Thymus (tissue), 11 donors: ENCODE measurements at regions not wholly inside any gene's neighbourhood (a gene's known extent, or its start where the extent isn't known, plus 50 kb on each side); places are given as distances from the start of the nearest gene placed in this dataset.

ENCODE experiments used
- DNase-seq, 9 donors: peaks; one replicate each; pipeline ENCODE4 v3.0.0-alpha.2; 2013; ENCODE audit warnings: low spot score in 9 of 9, low read depth in 6 of 9, missing footprints in 1 of 9
- H3K27ac ChIP-seq, 2 donors: one replicate each; pipeline ENCODE4 v1.5.1; 2013; ENCODE audit warnings: control low read depth in 1 of 2, low read depth in 1 of 2, low read length in 1 of 2, mild to moderate bottlenecking in 1 of 2, moderate library complexity in 1 of 2
- H3K27me3 ChIP-seq, 2 donors: one replicate each; pipeline ENCODE4 v1.5.1; 2013; ENCODE audit warnings: low read length in 1 of 2; ENCODE audit not compliant: control insufficient read depth in 2 of 2, insufficient read depth in 1 of 2
- H3K36me3 ChIP-seq, 2 donors: one replicate each; pipeline ENCODE4 v1.5.1; 2013; ENCODE audit warnings: low read length in 1 of 2, mild to moderate bottlenecking in 1 of 2, moderate library complexity in 1 of 2; ENCODE audit not compliant: control insufficient read depth in 2 of 2, insufficient read depth in 2 of 2
- H3K4me1 ChIP-seq, 2 donors: one replicate each; pipeline ENCODE4 v1.5.1; 2013; ENCODE audit warnings: low read length in 2 of 2; ENCODE audit not compliant: control insufficient read depth in 2 of 2, insufficient read depth in 2 of 2
- H3K4me3 ChIP-seq, 2 donors: one replicate each; pipeline ENCODE4 v1.5.1; 2013; ENCODE audit warnings: low read length in 2 of 2, control low read depth in 1 of 2, mild to moderate bottlenecking in 1 of 2
- H3K9me3 ChIP-seq, 2 donors: one replicate each; pipeline ENCODE4 v1.5.1; 2013; ENCODE audit warnings: low read length in 1 of 2, mild to moderate bottlenecking in 1 of 2; ENCODE audit not compliant: control insufficient read depth in 2 of 2, insufficient read depth in 1 of 2
- WGBS: extraction: QIAGEN DNeasy Blood & Tissue Kit; methylation state at CpG from one replicate; pipeline ENCODE4 v1.1.7; 2013; 5-methylcytosine and 5-hydroxymethylcytosine counted together
- donor health status: healthy.

DNA sequence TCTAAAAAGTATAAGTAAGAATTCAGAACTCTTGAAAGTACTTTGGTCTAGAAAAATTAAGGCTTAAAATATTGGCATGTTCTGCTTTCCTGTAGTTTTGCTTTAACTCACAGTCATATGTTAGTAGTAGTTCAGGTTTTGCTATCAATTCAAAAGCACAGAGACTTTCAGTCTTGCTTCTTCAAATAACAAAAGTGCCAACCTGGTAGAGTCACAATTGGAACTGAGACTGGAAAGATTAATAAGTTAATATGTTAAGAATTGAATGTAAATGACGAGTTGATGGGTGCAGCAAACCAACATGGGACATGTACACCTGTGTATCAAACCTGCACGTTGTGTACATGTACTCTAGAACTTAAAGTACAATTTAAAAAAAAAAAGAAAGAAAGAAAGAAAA, 822.3 kb downstream of the MTRR start:
- DNase-seq, result no peak
- 96% methylated on average over 2 of the region's 2 CpGs for WGBS

DNA sequence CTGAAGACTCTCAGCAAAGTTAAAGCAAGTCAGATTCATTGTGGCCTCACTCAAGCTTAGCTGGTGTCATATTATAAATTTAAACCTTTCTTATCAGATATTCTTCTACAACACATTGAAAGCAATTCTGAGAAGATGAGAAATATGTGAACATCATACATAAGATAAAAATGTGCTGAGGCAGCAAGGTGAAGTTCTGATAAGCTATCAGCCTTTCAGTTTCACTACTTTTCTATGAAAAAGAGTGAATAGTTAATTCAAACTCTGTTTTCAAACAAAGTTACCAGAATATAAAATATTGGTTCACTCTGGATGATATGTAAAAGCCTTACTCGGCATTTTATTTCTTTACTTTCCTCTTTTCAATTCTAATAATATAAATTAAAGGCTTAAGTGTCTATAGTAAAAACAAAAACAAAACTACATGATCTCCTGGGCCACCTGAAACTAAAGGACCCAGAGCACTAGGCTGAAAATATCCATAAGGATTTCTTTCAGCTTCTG, 824.4 kb downstream of the MTRR start:
- no peaks in the 10 kb centered on the region for H3K36me3 ChIP-seq
- no peak overlapping the region for H3K27ac ChIP-seq
- WGBS, result 97% methylated on average over 1 of the region's 1 CpG
- no peak overlapping the region for H3K4me3 ChIP-seq
- DNase-seq, result no peak
- H3K4me1 ChIP-seq, result no peaks in the 10 kb centered on the region
- no peaks in the 10 kb centered on the region for H3K27me3 ChIP-seq
- H3K9me3 ChIP-seq, result no peaks in the 10 kb centered on the region

More for the DNA sequence above, 822.3 kb downstream of the MTRR start:
- H3K27ac ChIP-seq, result no peak overlapping the region
- no peaks in the 10 kb centered on the region for H3K4me1 ChIP-seq
- H3K27me3 ChIP-seq, result no peaks in the 10 kb centered on the region
- no peaks in the 10 kb centered on the region for H3K36me3 ChIP-seq
- H3K9me3 ChIP-seq, result no peaks in the 10 kb centered on the region
- H3K4me3 ChIP-seq, result no peak overlapping the region

DNA sequence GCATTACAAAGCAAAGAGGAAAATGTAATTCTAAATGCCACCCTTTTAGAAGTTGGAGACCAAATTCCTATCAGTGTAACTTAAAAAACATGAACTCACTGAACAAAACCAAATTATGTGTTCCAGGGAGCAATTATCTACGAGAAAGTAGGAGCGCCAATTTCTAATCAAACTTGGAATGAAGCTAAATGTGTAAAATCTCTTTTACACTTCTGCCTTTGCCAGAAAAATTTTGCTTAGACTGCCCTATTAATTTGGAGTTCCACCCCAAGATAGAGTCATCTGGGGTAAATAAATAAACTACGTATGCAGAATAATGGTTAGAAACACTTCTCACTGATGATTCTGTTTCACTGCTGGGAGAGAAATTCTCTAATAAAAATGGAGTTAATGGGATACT, 825.6 kb downstream of the MTRR start:
- H3K9me3 ChIP-seq, result no peaks in the 10 kb centered on the region
- no peaks in the 10 kb centered on the region for H3K36me3 ChIP-seq
- DNase-seq, result no peak
- H3K27me3 ChIP-seq, result no peaks in the 10 kb centered on the region
- 93% methylated on average over 3 of the region's 3 CpGs for WGBS
- no peak overlapping the region for H3K27ac ChIP-seq
- no peak overlapping the region for H3K4me3 ChIP-seq
- no peaks in the 10 kb centered on the region for H3K4me1 ChIP-seq

DNA sequence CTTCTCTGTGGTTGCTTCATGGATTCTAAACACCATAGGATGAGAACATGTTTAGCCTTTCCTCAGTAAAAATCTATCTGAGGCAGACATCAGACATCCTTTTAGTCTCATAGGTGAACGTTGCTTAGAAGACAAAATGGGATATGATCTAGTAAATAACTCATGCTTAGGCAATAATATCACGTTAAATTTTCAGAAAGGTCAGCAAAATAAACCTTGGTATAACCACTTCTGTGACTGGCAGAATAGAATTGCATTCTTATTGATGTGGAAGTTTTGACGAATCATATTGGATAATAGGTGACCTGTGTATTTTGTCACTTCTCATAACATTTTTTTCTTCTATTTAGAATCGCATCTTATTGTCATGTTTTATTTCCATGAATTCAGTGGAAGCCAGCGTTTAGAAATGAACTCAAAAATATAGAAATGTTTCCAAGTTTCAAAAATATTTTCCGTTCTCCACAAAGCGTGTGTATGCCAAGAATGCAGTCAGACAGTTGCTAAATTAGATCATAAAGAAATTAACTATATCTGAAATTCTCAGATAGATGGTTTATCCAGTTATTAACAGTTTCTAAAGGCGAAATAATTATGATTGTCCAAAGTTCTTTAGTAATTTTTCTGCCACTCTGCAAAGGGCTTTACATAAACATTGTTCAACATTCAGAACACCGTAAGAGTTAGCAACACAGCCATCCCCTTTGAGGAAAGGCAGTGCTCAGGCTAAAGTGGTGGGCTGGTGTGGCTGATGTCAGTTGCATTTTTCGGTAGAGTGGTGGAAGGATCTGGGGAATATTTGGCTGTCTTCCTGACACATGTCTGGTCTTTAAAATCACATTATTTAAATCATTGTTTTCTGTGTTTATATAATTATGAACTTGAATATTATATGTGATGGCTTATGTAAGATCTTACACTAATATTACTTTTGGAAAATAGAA, 827.2 kb downstream of the MTRR start:
- H3K27ac ChIP-seq, result no peak overlapping the region
- no peaks in the 10 kb centered on the region for H3K36me3 ChIP-seq
- no peaks in the 10 kb centered on the region for H3K27me3 ChIP-seq
- 91% methylated on average over 10 of the region's 10 CpGs for WGBS
- no peak overlapping the region for H3K4me3 ChIP-seq
- DNase-seq, result no peak
- no peaks in the 10 kb centered on the region for H3K9me3 ChIP-seq
- H3K4me1 ChIP-seq, result no peaks in the 10 kb centered on the region

DNA sequence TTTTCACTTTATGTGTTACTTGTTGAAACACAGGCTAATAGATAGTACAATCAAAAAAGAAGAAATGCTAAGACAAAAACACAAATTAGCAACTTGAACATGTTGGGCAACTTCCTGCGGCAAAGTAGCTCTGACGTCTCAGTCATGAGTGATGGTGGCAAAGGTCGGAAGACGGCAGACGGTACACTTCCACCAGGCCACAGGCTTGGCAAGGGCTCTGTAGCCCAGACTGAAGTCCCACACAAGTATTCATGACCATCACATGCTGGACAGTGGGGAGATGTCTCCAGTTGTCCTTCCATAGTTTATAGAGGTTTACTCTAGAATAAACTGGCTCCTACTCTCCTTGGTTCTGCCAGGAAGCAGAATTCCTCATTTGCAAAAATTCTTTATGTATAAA, 831.3 kb downstream of the MTRR start:
- H3K4me3 ChIP-seq, result no peak overlapping the region
- H3K4me1 ChIP-seq, result no peaks in the 10 kb centered on the region
- H3K27me3 ChIP-seq, result no peaks in the 10 kb centered on the region
- 89% methylated on average over 5 of the region's 5 CpGs for WGBS
- no peaks in the 10 kb centered on the region for H3K36me3 ChIP-seq
- H3K9me3 ChIP-seq, result no peaks in the 10 kb centered on the region
- H3K27ac ChIP-seq, result no peak overlapping the region
- DNase-seq, result no peak

DNA sequence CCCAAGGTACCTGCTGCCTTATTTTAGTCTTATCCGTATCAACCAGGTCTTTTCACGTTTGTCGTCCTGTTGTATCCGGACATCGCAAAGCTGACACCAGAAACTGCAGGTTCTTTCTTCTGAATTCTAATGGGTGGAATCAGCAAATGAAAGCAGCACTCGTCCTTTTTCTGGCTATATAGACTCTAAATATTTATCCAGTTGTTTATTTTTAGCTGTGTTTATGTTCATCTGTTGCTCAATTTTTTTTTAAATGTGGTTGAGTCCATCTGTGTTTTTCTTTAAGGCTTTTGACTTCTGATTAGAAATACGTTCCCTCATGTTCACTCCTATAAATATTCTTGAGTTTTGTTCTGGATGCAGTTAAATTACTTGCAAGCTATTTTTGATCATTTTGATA, 831.7 kb downstream of the MTRR start:
- no peak overlapping the region for H3K4me3 ChIP-seq
- no peaks in the 10 kb centered on the region for H3K36me3 ChIP-seq
- DNase-seq, result no peak
- H3K27me3 ChIP-seq, result no peaks in the 10 kb centered on the region
- WGBS, result 88% methylated on average over 7 of the region's 7 CpGs
- no peak overlapping the region for H3K27ac ChIP-seq
- H3K9me3 ChIP-seq, result no peaks in the 10 kb centered on the region
- no peaks in the 10 kb centered on the region for H3K4me1 ChIP-seq

DNA sequence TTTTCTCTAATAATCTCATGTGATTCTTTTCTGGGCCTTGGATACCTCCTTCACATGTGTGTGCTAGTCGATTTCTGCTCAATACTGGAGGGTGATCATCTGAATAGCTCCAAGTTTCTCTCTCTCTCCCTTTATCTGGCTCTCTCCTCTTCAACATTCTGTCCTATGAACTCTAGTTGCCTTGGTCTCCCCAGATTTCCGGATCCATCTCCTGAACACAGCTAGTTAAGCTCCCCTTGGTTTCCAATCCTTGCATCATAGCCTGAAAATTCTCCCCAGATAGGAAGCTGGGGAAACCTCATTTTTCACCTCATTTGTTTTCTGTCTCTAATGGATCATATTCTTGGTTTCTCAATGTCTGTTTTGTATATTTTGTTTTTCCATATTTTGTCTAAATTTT, 832.3 kb downstream of the MTRR start:
- Histone ChIP-seq H3K27me3 (no peaks in the 10 kb centered on the region), H3K36me3 (no peaks in the 10 kb centered on the region), H3K4me1 (no peaks in the 10 kb centered on the region), H3K27ac (no peak overlapping the region), H3K9me3 (no peaks in the 10 kb centered on the region), H3K4me3 (no peak overlapping the region)
- no peak for DNase-seq
- WGBS, result 83% methylated on average over 2 of the region's 2 CpGs

DNA sequence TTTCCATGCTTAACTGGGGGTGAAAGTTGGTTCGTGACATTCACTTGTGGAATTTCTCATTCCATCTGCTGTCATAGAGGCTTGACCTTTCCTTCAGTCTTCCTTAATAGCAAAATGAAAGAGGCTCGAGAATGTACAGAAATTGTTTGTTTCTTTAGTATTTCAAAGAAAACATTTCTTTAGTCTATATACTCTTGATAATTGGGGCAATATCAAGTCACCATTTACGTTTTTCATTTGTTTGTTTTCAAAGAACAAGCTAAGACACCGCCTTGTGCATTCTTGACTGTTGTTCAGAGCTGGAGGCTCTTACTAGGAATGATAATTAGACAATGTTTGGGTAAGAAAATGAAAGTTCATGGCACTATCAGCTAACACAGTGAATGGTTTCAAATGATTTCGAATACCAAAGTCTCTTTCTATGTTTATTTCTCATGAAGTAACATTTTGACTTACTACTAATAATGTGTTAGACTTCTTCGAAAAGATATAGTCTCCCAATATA, 835.4 kb downstream of the SEMA5A start:
- Histone ChIP-seq H3K27ac (no peak overlapping the region), H3K9me3 (no peaks in the 10 kb centered on the region), H3K36me3 (no peaks in the 10 kb centered on the region), H3K4me3 (no peak overlapping the region), H3K27me3 (no peaks in the 10 kb centered on the region), H3K4me1 (no peaks in the 10 kb centered on the region)
- 89% methylated on average over 6 of the region's 6 CpGs for WGBS
- DNase-seq, result no peak

DNA sequence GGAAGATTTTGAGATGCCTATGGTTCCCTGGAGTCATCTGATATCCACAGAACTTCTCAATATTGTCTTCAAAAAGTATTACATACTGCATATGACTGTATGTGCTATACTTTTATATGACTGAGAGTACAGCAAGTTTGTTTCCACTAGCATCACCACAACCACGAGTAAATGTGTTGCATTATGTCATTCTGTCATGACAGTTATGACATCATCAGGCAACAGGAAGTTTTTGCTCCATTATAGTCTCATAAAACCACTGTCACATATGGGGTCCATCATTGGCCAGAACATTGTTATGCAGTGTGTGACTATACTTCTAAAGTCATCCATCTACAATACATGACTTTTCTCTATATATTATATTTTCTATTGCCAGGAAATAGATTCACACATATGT, 831.7 kb downstream of the SEMA5A start:
- Histone ChIP-seq H3K36me3 (no peaks in the 10 kb centered on the region), H3K4me1 (no peaks in the 10 kb centered on the region), H3K9me3 (no peaks in the 10 kb centered on the region), H3K27me3 (no peaks in the 10 kb centered on the region), H3K4me3 (no peak overlapping the region), H3K27ac (no peak overlapping the region)
- WGBS, result 76% methylated on average over 1 of the region's 1 CpG
- no peak for DNase-seq
